ENCODE measurements at regions not wholly inside any gene's neighbourhood (a gene's known extent, or its start where the extent isn't known, plus 50 kb on each side); places are given as distances from the start of the nearest gene placed in this dataset.

GRCh38 chr11:41943656-41944055 is 484.2 kb upstream of the LRRC4C start:
- Mint-ChIP-seq H3K4me1 (no peaks in the 10 kb centered on the region), H3K27ac (no peak overlapping the region), H3K9me3 (peaks cover 0 to 16% (median 6%) of the 10 kb centered on the region in 8 donors), H3K36me3 (no peaks in the 10 kb centered on the region), H3K4me3 (no peak overlapping the region), H3K27me3 (no peaks in the 10 kb centered on the region)
- Histone ChIP-seq H3K4me3 (ENCODE audit: low read length in 2 of 2) (no peak overlapping the region), H3K27ac (ENCODE audit: low read depth, low read length) (no peak overlapping the region), H3K4me1 (ENCODE audit: insufficient read depth, low read length) (no peaks in the 10 kb centered on the region), H3K36me3 (ENCODE audit: insufficient read depth, low read length) (no peaks in the 10 kb centered on the region), H3K27me3 (ENCODE audit: insufficient read depth, low read length) (no peaks in the 10 kb centered on the region), H3K9me3 (ENCODE audit: control insufficient read depth in 1 of 2, low read length in 2 of 2) (no peaks in the 10 kb centered on the region)
- intact Hi-C loops (cut with micrococcal nuclease), result no loop called here
- DNase-seq, result no peak
- CTCF ChIA-PET (ENCODE audit: partially characterized antibody), result no interaction called here
- POLR2A ChIA-PET (ENCODE audit: partially characterized antibody), result no interaction called here

DNA sequence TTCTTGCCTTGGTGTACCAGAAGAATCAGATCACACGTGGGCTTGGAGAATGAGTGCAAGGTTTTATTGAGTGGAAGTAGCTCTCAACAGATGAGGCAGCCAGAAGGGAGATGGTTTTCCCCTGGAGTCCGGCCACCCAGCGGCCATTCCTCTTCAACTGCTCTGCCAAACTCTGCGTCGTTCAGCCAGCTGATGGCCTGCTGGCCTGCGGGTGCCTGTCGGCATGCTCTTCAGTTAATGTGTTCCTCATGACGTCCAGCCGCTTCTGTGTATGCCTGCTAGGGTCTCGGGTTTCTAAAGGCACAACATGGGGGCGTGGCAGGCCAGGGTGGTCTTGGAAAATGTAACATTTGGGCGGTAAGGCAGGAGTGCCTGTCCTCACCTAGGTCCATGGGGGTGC is 487.9 kb upstream of the LRRC4C start:
- no peaks in the 10 kb centered on the region for H3K4me1 ChIP-seq (ENCODE audit: insufficient read depth, low read length)
- Mint-ChIP-seq H3K4me1 (no peaks in the 10 kb centered on the region), H3K27me3 (no peaks in the 10 kb centered on the region), H3K9me3 (peaks cover 0 to 22% (median 11%) of the 10 kb centered on the region in 8 donors), H3K36me3 (no peaks in the 10 kb centered on the region), H3K27ac (no peak overlapping the region), H3K4me3 (no peak overlapping the region)
- ChIA-PET CTCF (ENCODE audit: partially characterized antibody) (no interaction called here), POLR2A (ENCODE audit: partially characterized antibody) (no interaction called here)
- H3K9me3 ChIP-seq (ENCODE audit: control insufficient read depth in 1 of 2, low read length in 2 of 2), result peaks cover 0 to 4% of the 10 kb centered on the region in 2 donors
- H3K27me3 ChIP-seq (ENCODE audit: insufficient read depth, low read length), result no peaks in the 10 kb centered on the region
- H3K27ac ChIP-seq (ENCODE audit: low read depth, low read length), result no peak overlapping the region
- intact Hi-C loops (cut with micrococcal nuclease), result no loop called here
- H3K36me3 ChIP-seq (ENCODE audit: insufficient read depth, low read length), result no peaks in the 10 kb centered on the region
- no peak overlapping the region for H3K4me3 ChIP-seq (ENCODE audit: low read length in 2 of 2)
- DNase-seq, result no peak

- Histone ChIP-seq H3K4me1 (ENCODE audit: insufficient read depth, low read length) (no peaks in the 10 kb centered on the region), H3K9me3 (ENCODE audit: control insufficient read depth in 1 of 2, low read length in 2 of 2) (peaks cover 0 to 4% of the 10 kb centered on the region in 2 donors), H3K36me3 (ENCODE audit: insufficient read depth, low read length) (no peaks in the 10 kb centered on the region), H3K4me3 (ENCODE audit: low read length in 2 of 2) (no peak overlapping the region), H3K27me3 (ENCODE audit: insufficient read depth, low read length) (no peaks in the 10 kb centered on the region), H3K27ac (ENCODE audit: low read depth, low read length) (no peak overlapping the region)
- POLR2A ChIA-PET (ENCODE audit: partially characterized antibody), result no interaction called here
- Mint-ChIP-seq H3K27me3 (no peaks in the 10 kb centered on the region), H3K27ac (no peak overlapping the region), H3K36me3 (no peaks in the 10 kb centered on the region), H3K4me1 (no peaks in the 10 kb centered on the region), H3K9me3 (peaks cover 0 to 36% (median 15%) of the 10 kb centered on the region in 8 donors), H3K4me3 (no peak overlapping the region)
- intact Hi-C loops (cut with micrococcal nuclease), result no loop called here
- no peak for DNase-seq
- CTCF ChIA-PET (ENCODE audit: partially characterized antibody), result no interaction called here
Measured at GRCh38 chr11:41950470-41951143, 491.2 kb upstream of the LRRC4C start.

- H3K9me3 ChIP-seq (ENCODE audit: control insufficient read depth in 1 of 2, low read length in 2 of 2), result peaks cover 0 to 4% of the 10 kb centered on the region in 2 donors
- Mint-ChIP-seq H3K4me3 (no peak overlapping the region), H3K4me1 (no peaks in the 10 kb centered on the region), H3K9me3 (peaks cover 0 to 43% (median 22%) of the 10 kb centered on the region in 8 donors), H3K27me3 (no peaks in the 10 kb centered on the region), H3K27ac (no peak overlapping the region), H3K36me3 (no peaks in the 10 kb centered on the region)
- intact Hi-C loops (cut with micrococcal nuclease), result no loop called here
- CTCF ChIA-PET (ENCODE audit: partially characterized antibody), result no interaction called here
- no peak overlapping the region for H3K4me3 ChIP-seq (ENCODE audit: low read length in 2 of 2)
- DNase-seq, result no peak
- no peaks in the 10 kb centered on the region for H3K4me1 ChIP-seq (ENCODE audit: insufficient read depth, low read length)
- no peaks in the 10 kb centered on the region for H3K27me3 ChIP-seq (ENCODE audit: insufficient read depth, low read length)
- H3K27ac ChIP-seq (ENCODE audit: low read depth, low read length), result no peak overlapping the region
- POLR2A ChIA-PET (ENCODE audit: partially characterized antibody), result no interaction called here
- no peaks in the 10 kb centered on the region for H3K36me3 ChIP-seq (ENCODE audit: insufficient read depth, low read length)
Measured at GRCh38 chr11:41954034-41954433, 494.6 kb upstream of the LRRC4C start.

DNA sequence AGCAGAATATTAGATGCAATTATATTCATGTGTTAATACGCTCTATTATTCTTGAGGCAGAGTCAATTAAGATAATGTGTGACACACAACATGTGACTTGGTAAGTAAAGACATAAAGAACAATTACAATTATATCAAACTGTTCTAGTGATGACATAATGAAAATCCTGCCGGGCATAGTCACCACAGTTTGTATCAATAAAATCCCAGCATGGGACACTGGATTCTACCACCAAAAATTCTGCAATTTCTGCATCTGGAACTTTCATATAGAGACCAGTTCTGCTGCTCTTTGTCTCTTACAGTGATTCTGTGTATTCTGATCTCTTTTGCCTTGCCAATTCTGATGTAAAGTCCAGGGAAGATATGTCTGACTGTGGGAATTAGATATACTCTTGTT is 495.6 kb upstream of the LRRC4C start:
- no peak for DNase-seq
- H3K27ac ChIP-seq (ENCODE audit: low read depth, low read length), result no peak overlapping the region
- peaks cover 0 to 4% of the 10 kb centered on the region in 2 donors for H3K9me3 ChIP-seq (ENCODE audit: control insufficient read depth in 1 of 2, low read length in 2 of 2)
- H3K4me1 Mint-ChIP-seq, result no peaks in the 10 kb centered on the region
- CTCF ChIA-PET (ENCODE audit: partially characterized antibody), result no interaction called here
- no peak overlapping the region for H3K4me3 Mint-ChIP-seq
- H3K9me3 Mint-ChIP-seq, result peaks cover 0 to 46% (median 22%) of the 10 kb centered on the region in 8 donors
- no peaks in the 10 kb centered on the region for H3K27me3 Mint-ChIP-seq
- no peaks in the 10 kb centered on the region for H3K36me3 ChIP-seq (ENCODE audit: insufficient read depth, low read length)
- H3K4me1 ChIP-seq (ENCODE audit: insufficient read depth, low read length), result no peaks in the 10 kb centered on the region
- no peak overlapping the region for H3K27ac Mint-ChIP-seq
- no peaks in the 10 kb centered on the region for H3K27me3 ChIP-seq (ENCODE audit: insufficient read depth, low read length)
- intact Hi-C loops (cut with micrococcal nuclease), result no loop called here
- no peak overlapping the region for H3K4me3 ChIP-seq (ENCODE audit: low read length in 2 of 2)
- no peaks in the 10 kb centered on the region for H3K36me3 Mint-ChIP-seq
- POLR2A ChIA-PET (ENCODE audit: partially characterized antibody), result no interaction called here

DNA sequence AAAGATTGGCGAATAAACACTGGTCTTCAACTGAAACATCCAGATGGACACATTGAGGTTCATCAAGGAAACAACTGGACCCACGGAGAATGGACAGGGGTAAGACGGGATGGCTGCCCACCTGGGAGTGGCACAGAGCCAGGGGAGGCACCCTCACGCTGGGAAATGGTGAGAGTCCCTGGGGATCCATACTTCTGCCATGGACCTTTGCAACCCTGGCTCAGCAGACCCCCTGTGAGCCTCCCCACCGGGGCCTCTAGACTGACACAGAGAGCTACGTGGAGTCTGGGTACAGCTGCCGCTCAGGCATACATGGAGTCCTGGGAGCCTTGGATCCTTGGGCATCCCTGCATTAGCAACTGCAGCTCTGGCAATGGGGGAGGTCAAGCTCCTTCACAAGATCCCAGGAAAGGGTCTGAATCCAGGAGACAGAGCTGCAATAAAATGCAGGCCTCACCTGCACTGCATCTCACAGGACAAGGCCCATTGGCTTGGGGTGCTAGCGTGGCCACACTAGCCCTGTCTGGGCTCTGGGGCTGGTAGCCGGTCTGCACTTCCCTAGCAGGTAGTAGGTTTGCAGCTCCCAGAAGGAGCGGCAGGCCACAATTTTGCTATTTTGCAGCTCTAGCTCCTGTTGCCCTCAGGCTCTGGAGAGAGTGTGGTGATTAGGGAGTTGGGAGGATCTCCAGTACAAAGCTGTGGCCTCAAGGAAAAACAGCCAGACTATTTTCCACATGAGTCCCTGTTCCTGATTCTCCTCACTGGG is 496.4 kb upstream of the LRRC4C start:
- Mint-ChIP-seq H3K4me1 (no peaks in the 10 kb centered on the region), H3K9me3 (peaks cover 3 to 45% (median 22%) of the 10 kb centered on the region in 8 donors), H3K27me3 (no peaks in the 10 kb centered on the region), H3K36me3 (no peaks in the 10 kb centered on the region), H3K4me3 (no peak overlapping the region), H3K27ac (no peak overlapping the region)
- H3K9me3 ChIP-seq (ENCODE audit: control insufficient read depth in 1 of 2, low read length in 2 of 2), result peaks cover 0 to 4% of the 10 kb centered on the region in 2 donors
- intact Hi-C loops (cut with micrococcal nuclease), result no loop called here
- no peak for DNase-seq
- POLR2A ChIA-PET (ENCODE audit: partially characterized antibody), result no interaction called here
- no peak overlapping the region for H3K4me3 ChIP-seq (ENCODE audit: low read length in 2 of 2)
- no peak overlapping the region for H3K27ac ChIP-seq (ENCODE audit: low read depth, low read length)
- no peaks in the 10 kb centered on the region for H3K36me3 ChIP-seq (ENCODE audit: insufficient read depth, low read length)
- H3K27me3 ChIP-seq (ENCODE audit: insufficient read depth, low read length), result no peaks in the 10 kb centered on the region
- CTCF ChIA-PET (ENCODE audit: partially characterized antibody), result no interaction called here
- H3K4me1 ChIP-seq (ENCODE audit: insufficient read depth, low read length), result no peaks in the 10 kb centered on the region

- Mint-ChIP-seq H3K27ac (no peak overlapping the region), H3K4me3 (no peak overlapping the region), H3K9me3 (peaks cover 3 to 17% (median 11%) of the 10 kb centered on the region in 8 donors), H3K36me3 (no peaks in the 10 kb centered on the region), H3K4me1 (no peaks in the 10 kb centered on the region), H3K27me3 (no peaks in the 10 kb centered on the region)
- no peaks in the 10 kb centered on the region for H3K27me3 ChIP-seq (ENCODE audit: insufficient read depth, low read length)
- ChIA-PET POLR2A (ENCODE audit: partially characterized antibody) (no interaction called here), CTCF (ENCODE audit: partially characterized antibody) (no interaction called here)
- no peak for DNase-seq
- H3K9me3 ChIP-seq (ENCODE audit: control insufficient read depth in 1 of 2, low read length in 2 of 2), result no peaks in the 10 kb centered on the region
- no peaks in the 10 kb centered on the region for H3K4me1 ChIP-seq (ENCODE audit: insufficient read depth, low read length)
- no peak overlapping the region for H3K27ac ChIP-seq (ENCODE audit: low read depth, low read length)
- H3K4me3 ChIP-seq (ENCODE audit: low read length in 2 of 2), result no peak overlapping the region
- intact Hi-C loops (cut with micrococcal nuclease), result no loop called here
- H3K36me3 ChIP-seq (ENCODE audit: insufficient read depth, low read length), result no peaks in the 10 kb centered on the region
Measured at GRCh38 chr11:41963406-41963805, 504.0 kb upstream of the LRRC4C start.
